ENCODE measurements at regions not wholly inside any gene's neighbourhood (a gene's known extent, or its start where the extent isn't known, plus 50 kb on each side); places are given as distances from the start of the nearest gene placed in this dataset.

DNA sequence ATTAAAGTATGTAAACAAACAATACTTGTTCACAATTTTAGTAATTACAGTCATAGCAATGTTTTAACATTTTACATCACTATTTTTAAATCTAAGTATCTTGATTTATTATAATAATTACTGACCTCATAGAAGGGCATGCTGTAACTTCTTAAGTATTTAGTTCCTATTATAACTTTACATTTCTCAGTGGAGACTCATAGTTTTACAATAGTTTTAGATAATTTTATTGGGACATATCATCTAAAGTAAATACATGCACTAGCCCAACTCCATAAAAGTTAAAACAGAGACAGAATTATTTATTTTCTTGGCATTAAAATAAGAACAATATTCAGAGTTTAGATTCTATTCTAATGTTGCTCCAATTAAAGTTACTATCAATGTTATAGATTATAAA, 466.5 kb upstream of the BCHE start:
- Histone ChIP-seq H3K36me3 (ENCODE audit: insufficient read depth, low read length, poor library complexity, severe bottlenecking) (no peaks in the 10 kb centered on the region), H3K27me3 (replicated peaks; ENCODE audit: insufficient read depth, low read depth, low read length, poor library complexity) (no peaks in the 10 kb centered on the region), H3K4me3 (ENCODE audit: low read depth, low read length, poor library complexity, severe bottlenecking) (no peak overlapping the region), H3K27ac (ENCODE audit: low read depth, low read length, poor library complexity, severe bottlenecking) (no peak overlapping the region), H3K9me3 (ENCODE audit: low read depth, low read length, poor library complexity, severe bottlenecking) (no peaks in the 10 kb centered on the region), H3K4me1 (ENCODE audit: insufficient read depth, low read length, poor library complexity, severe bottlenecking) (no peaks in the 10 kb centered on the region)
- intact Hi-C loops (cut with micrococcal nuclease; ENCODE audit: unreplicated experiment) = no loop called here
- no peak for TF ChIP-seq EZH2 (IDR thresholded peaks at IDR 0.05; ENCODE audit: borderline replicate concordance, low read depth, low read length, poor library complexity, severe bottlenecking)
- TF ChIP-seq, protein P1, sequence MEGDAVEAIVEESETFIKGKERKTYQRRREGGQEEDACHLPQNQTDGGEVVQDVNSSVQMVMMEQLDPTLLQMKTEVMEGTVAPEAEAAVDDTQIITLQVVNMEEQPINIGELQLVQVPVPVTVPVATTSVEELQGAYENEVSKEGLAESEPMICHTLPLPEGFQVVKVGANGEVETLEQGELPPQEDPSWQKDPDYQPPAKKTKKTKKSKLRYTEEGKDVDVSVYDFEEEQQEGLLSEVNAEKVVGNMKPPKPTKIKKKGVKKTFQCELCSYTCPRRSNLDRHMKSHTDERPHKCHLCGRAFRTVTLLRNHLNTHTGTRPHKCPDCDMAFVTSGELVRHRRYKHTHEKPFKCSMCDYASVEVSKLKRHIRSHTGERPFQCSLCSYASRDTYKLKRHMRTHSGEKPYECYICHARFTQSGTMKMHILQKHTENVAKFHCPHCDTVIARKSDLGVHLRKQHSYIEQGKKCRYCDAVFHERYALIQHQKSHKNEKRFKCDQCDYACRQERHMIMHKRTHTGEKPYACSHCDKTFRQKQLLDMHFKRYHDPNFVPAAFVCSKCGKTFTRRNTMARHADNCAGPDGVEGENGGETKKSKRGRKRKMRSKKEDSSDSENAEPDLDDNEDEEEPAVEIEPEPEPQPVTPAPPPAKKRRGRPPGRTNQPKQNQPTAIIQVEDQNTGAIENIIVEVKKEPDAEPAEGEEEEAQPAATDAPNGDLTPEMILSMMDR (conservative IDR thresholded peaks at IDR 0.05; ENCODE audit: low read depth, low read length) = no peak
- POLR2A ChIA-PET (ENCODE audit: low non-redundant PET) = no interaction called here
- BruUV-seq (replicated peaks) = no TSS peak
- CTCF ChIA-PET = no interaction called here
- no peak for DNase-seq (ENCODE audit: low spot score)

DNA sequence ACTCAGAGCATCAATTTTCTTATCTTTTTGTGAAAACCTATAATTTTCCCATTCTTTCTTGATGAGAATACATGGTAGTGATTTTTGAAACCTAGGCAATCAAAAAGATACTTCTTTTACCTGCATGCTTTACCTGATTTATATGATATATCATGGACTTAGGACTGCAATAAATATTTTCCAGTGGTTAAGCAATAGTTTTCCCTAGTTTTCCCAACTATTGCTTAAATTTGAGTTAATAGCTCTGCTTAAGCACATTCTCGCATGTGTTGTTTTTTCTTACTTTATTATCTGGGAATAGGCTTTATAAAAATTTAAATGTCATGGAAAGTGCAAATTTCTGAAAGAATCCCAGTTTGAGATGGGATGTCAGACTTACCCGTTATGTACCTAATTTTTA, 465.1 kb upstream of the BCHE start:
- ChIA-PET POLR2A (ENCODE audit: low non-redundant PET) (no interaction called here), CTCF (no interaction called here)
- Histone ChIP-seq H3K9me3 (ENCODE audit: low read depth, low read length, poor library complexity, severe bottlenecking) (no peaks in the 10 kb centered on the region), H3K27me3 (replicated peaks; ENCODE audit: insufficient read depth, low read depth, low read length, poor library complexity) (no peaks in the 10 kb centered on the region), H3K4me1 (ENCODE audit: insufficient read depth, low read length, poor library complexity, severe bottlenecking) (no peaks in the 10 kb centered on the region), H3K36me3 (ENCODE audit: insufficient read depth, low read length, poor library complexity, severe bottlenecking) (no peaks in the 10 kb centered on the region), H3K27ac (ENCODE audit: low read depth, low read length, poor library complexity, severe bottlenecking) (no peak overlapping the region), H3K4me3 (ENCODE audit: low read depth, low read length, poor library complexity, severe bottlenecking) (no peak overlapping the region)
- no peak for DNase-seq (ENCODE audit: low spot score)
- TF ChIP-seq, protein P1 (conservative IDR thresholded peaks at IDR 0.05; ENCODE audit: low read depth, low read length) = no peak
- TF ChIP-seq EZH2 (IDR thresholded peaks at IDR 0.05; ENCODE audit: borderline replicate concordance, low read depth, low read length, poor library complexity, severe bottlenecking) = no peak
- no TSS peak for BruUV-seq (replicated peaks)
- intact Hi-C loops (cut with micrococcal nuclease; ENCODE audit: unreplicated experiment) = no loop called here

DNA sequence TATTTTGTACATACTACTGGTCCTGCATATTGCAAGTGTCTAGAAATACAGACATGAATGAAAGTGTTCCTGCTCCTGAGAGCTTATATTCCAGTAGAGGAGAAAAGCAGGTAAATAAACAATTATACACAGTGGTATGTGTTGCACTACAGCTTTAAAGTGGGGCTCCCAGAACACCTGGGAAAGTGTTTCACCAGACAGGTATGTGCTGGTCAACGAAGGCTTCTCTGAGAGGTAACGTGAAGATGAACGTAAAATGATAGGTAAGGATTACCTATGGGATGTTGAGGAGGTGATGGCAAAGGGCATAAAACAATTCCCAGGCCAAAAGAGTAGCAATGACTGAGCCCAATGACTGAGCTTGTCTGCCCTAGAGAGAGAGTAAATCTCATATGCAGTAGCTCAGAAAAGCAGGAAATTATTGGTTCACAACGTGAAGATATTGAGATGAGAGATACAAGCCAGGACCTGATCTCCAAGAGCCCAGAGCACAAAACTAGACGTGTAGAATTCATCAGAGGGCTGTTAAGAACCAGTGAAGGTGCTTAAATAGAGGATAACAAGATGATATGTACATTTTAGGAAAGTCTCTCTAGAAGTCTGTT, 459.1 kb upstream of the BCHE start:
- Histone ChIP-seq H3K27ac (ENCODE audit: low read depth, low read length, poor library complexity, severe bottlenecking) (no peak overlapping the region), H3K4me1 (ENCODE audit: insufficient read depth, low read length, poor library complexity, severe bottlenecking) (no peaks in the 10 kb centered on the region), H3K36me3 (ENCODE audit: insufficient read depth, low read length, poor library complexity, severe bottlenecking) (no peaks in the 10 kb centered on the region), H3K9me3 (ENCODE audit: low read depth, low read length, poor library complexity, severe bottlenecking) (no peaks in the 10 kb centered on the region), H3K4me3 (ENCODE audit: low read depth, low read length, poor library complexity, severe bottlenecking) (no peak overlapping the region), H3K27me3 (replicated peaks; ENCODE audit: insufficient read depth, low read depth, low read length, poor library complexity) (no peaks in the 10 kb centered on the region)
- CTCF ChIA-PET = no interaction called here
- intact Hi-C loops (cut with micrococcal nuclease; ENCODE audit: unreplicated experiment) = no loop called here
- no peak for DNase-seq (ENCODE audit: low spot score)
- POLR2A ChIA-PET (ENCODE audit: low non-redundant PET) = no interaction called here
- TF ChIP-seq, protein P1 (conservative IDR thresholded peaks at IDR 0.05; ENCODE audit: low read depth, low read length) = no peak
- TF ChIP-seq EZH2 (IDR thresholded peaks at IDR 0.05; ENCODE audit: borderline replicate concordance, low read depth, low read length, poor library complexity, severe bottlenecking) = no peak
- no TSS peak for BruUV-seq (replicated peaks)

Data from A673 (cell line).